Lung (tissue), 11 donors: ENCODE measurements at regions not wholly inside any gene's neighbourhood (a gene's known extent, or its start where the extent isn't known, plus 50 kb on each side); places are given as distances from the start of the nearest gene placed in this dataset.

Experiments used
- ATAC-seq: fragments of 200-7000 bp; cut with Tn5 transposase; one replicate; pipeline ENCODE4 v1.9.1; 2020; ENCODE audit warnings: moderate number of reproducible peaks; ENCODE audit not compliant: insufficient read depth, low FRiP score
- DNase-seq, 3 donors: peaks; one replicate each; pipeline ENCODE4 v3.0.0-alpha.2; 2013 to 2017
- H3K27ac ChIP-seq, 2 donors: one replicate each; pipeline ENCODE4 v1.5.1; 2013; ENCODE audit warnings: mild to moderate bottlenecking in 2 of 2, moderate library complexity in 2 of 2, control low read depth in 1 of 2, inconsistent platforms in 1 of 2, low read depth in 1 of 2, low read length in 1 of 2
- H3K27me3 ChIP-seq, 3 donors: one replicate each; pipeline ENCODE4 v1.5.1; 2013; ENCODE audit warnings: low read length in 2 of 3; ENCODE audit not compliant: control insufficient read depth in 3 of 3, insufficient read depth in 3 of 3
- H3K36me3 ChIP-seq, 4 donors: one replicate each; pipeline ENCODE4 v1.5.1; 2013; ENCODE audit warnings: low read length in 4 of 4, mild to moderate bottlenecking in 1 of 4, moderate library complexity in 1 of 4; ENCODE audit not compliant: control insufficient read depth in 4 of 4, insufficient read depth in 4 of 4
- H3K4me1 ChIP-seq, 5 donors: one replicate each; pipeline ENCODE4 v1.5.1; 2013; ENCODE audit warnings: low read length in 5 of 5, mild to moderate bottlenecking in 2 of 5, moderate library complexity in 1 of 5; ENCODE audit not compliant: control insufficient read depth in 5 of 5, insufficient read depth in 5 of 5
- H3K4me3 ChIP-seq: one replicate; pipeline ENCODE4 v1.5.1; 2013; ENCODE audit warnings: mild to moderate bottlenecking, control low read depth, moderate library complexity
- H3K9ac ChIP-seq, 2 donors: one replicate each; pipeline ENCODE4 v1.5.1; 2013; ENCODE audit warnings: low read length in 2 of 2, control low read depth in 1 of 2; ENCODE audit not compliant: insufficient read depth in 1 of 2
- H3K9me3 ChIP-seq, 4 donors: one replicate each; pipeline ENCODE4 v1.5.1; 2013; ENCODE audit warnings: low read length in 3 of 4, mild to moderate bottlenecking in 1 of 4, moderate library complexity in 1 of 4; ENCODE audit not compliant: control insufficient read depth in 4 of 4, insufficient read depth in 3 of 4
- CTCF ChIP-seq: IDR thresholded peaks from 2 replicates; pipeline ENCODE4 v1.5.1; 2012; ENCODE audit warnings: mild to moderate bottlenecking; ENCODE audit errors: control extremely low read depth, extremely low read depth
- WGBS, 2 donors: extraction: QIAGEN DNeasy Blood & Tissue Kit; methylation state at CpG; one replicate each; pipeline ENCODE4 v1.1.7; 2013; 5-methylcytosine and 5-hydroxymethylcytosine counted together
- donor health status: control.
- donor health status: control.
- donor health status: Bipolar disorder and iron deficiency.
- donor health status: healthy.
- donor health status: DM: yes; HTN: yes; CAD: no.

- Histone ChIP-seq H3K9ac (no peak overlapping the region), H3K27ac (no peak overlapping the region), H3K27me3 (no peaks in the 10 kb centered on the region), H3K4me1 (peaks cover 0 to 11% (median 0%) of the 10 kb centered on the region in 5 donors), H3K9me3 (no peaks in the 10 kb centered on the region), H3K4me3 (no peak overlapping the region), H3K36me3 (no peaks in the 10 kb centered on the region)
- ATAC-seq (no peak), DNase-seq (no peak)
- no peak for TF ChIP-seq CTCF
- 72 to 82% methylated on average over 1 of the region's 1 CpG for WGBS, 2 donors
These were observed 628.1 kb downstream of the BCL11A start for GRCh38 chr2:59925321-59925720.

- no peak overlapping the region for H3K9ac ChIP-seq
- H3K4me1 ChIP-seq = peaks cover 0 to 11% (median 0%) of the 10 kb centered on the region in 5 donors
- ATAC-seq (no peak), DNase-seq (peak in 2 of 3 donors; percentile 52 to 61)
- no peaks in the 10 kb centered on the region for H3K27me3 ChIP-seq
- no peaks in the 10 kb centered on the region for H3K9me3 ChIP-seq
- no peak overlapping the region for H3K27ac ChIP-seq
- H3K4me3 ChIP-seq = no peak overlapping the region
- no peak for TF ChIP-seq CTCF
- 75 to 88% methylated on average over 1 of the region's 1 CpG for WGBS, 2 donors
- no peaks in the 10 kb centered on the region for H3K36me3 ChIP-seq
These were observed 629.1 kb downstream of the BCL11A start for GRCh38 chr2:59924346-59924745.

GRCh38 chr2:59922450-59922849 is 631.0 kb downstream of the BCL11A start:
- peaks cover 0 to 11% (median 0%) of the 10 kb centered on the region in 5 donors for H3K4me1 ChIP-seq
- H3K9ac ChIP-seq = no peak overlapping the region
- H3K27me3 ChIP-seq = no peaks in the 10 kb centered on the region
- no peaks in the 10 kb centered on the region for H3K9me3 ChIP-seq
- WGBS, 2 donors = 95 to 98% methylated on average over 4 of the region's 4 CpGs
- no peak for TF ChIP-seq CTCF
- no peak overlapping the region for H3K27ac ChIP-seq
- DNase-seq (no peak), ATAC-seq (no peak)
- no peaks in the 10 kb centered on the region for H3K36me3 ChIP-seq
- no peak overlapping the region for H3K4me3 ChIP-seq

GRCh38 chr2:59921743-59922142 is 631.7 kb downstream of the BCL11A start:
- Histone ChIP-seq H3K9ac (no peak overlapping the region), H3K9me3 (no peaks in the 10 kb centered on the region), H3K36me3 (no peaks in the 10 kb centered on the region), H3K4me1 (peaks cover 0 to 11% (median 0%) of the 10 kb centered on the region in 5 donors), H3K4me3 (no peak overlapping the region), H3K27me3 (no peaks in the 10 kb centered on the region), H3K27ac (no peak overlapping the region)
- no peak for TF ChIP-seq CTCF
- no peak for ATAC-seq
- DNase-seq = no peak
- WGBS, 2 donors = 91 to 96% methylated on average over 4 of the region's 4 CpGs
